ENCODE measurements at regions not wholly inside any gene's neighbourhood (a gene's known extent, or its start where the extent isn't known, plus 50 kb on each side); places are given as distances from the start of the nearest gene placed in this dataset.

GRCh38 chr6:125480571-125480970 is 178.8 kb upstream of the HDDC2 start:
- no peak overlapping the region for H2BK5ac ChIP-seq (ENCODE audit: low read depth, low read length, poor library complexity, severe bottlenecking)
- H3K27me3 ChIP-seq (ENCODE audit: control insufficient read depth, insufficient read depth, low read length) = no peaks in the 10 kb centered on the region
- H2AK5ac ChIP-seq (ENCODE audit: low read depth, low read length) = no peak overlapping the region
- dilution Hi-C loops (cut with HindIII; ENCODE audit: low sequenced_read_pairs, unreplicated experiment) = no loop called here
- H3K79me1 ChIP-seq (ENCODE audit: low read depth in 1 of 2, low read length in 2 of 2) = no peaks in the 10 kb centered on the region
- no peak overlapping the region for H3K14ac ChIP-seq (replicated peaks; ENCODE audit: low read depth, low read length)
- no peak overlapping the region for H2BK120ac ChIP-seq (ENCODE audit: low read depth, low read length)
- H3K27ac ChIP-seq (ENCODE audit: insufficient read depth, low read length) = no peak overlapping the region
- no peaks in the 10 kb centered on the region for H4K20me1 ChIP-seq (ENCODE audit: insufficient read depth, low read length)
- H3K18ac ChIP-seq (ENCODE audit: low read depth, low read length) = no peak overlapping the region
- TF ChIP-seq BHLHE40 (IDR thresholded peaks at IDR 0.05; ENCODE audit: low read depth, low read length) = no peak
- TF ChIP-seq MAFK (IDR thresholded peaks at IDR 0.05; ENCODE audit: low read depth, low read length) = no peak
- no peak for TF ChIP-seq CEBPB (IDR thresholded peaks at IDR 0.05; ENCODE audit: low read depth, low read length)
- H2AFZ ChIP-seq (replicated peaks; ENCODE audit: low read length, poor library complexity) = no peak overlapping the region
- WGBS, 2 experiments (ENCODE audit: extremely low coverage in 2 of 2, insufficient read length in 1 of 2) = no CpG with 5 or more reads among the region's 1 CpG
- no peak overlapping the region for H4K91ac ChIP-seq (ENCODE audit: insufficient read depth, low read depth, low read length)
- no peak overlapping the region for H2AK9ac ChIP-seq (replicated peaks; ENCODE audit: low read depth, low read length, poor library complexity)
- no peak overlapping the region for H2BK20ac ChIP-seq (ENCODE audit: low read depth, low read length)
- no peak overlapping the region for H3K4ac ChIP-seq (ENCODE audit: low read depth, low read length)
- H3K9ac ChIP-seq (ENCODE audit: low read depth, low read length) = no peak overlapping the region
- ChIA-PET CTCF (no interaction called here), POLR2A (ENCODE audit: unreplicated experiment) (interaction anchor here (0.5 kb wide), 2 partner anchors 24 to 32 kb away, joined by 3 to 4 read pairs; no protein-coding TSS in a partner anchor)
- H3K4me2 ChIP-seq (ENCODE audit: low read depth, low read length) = no peak overlapping the region
- ATAC-seq (ENCODE audit: low read depth) = no peak
- H3K56ac ChIP-seq (ENCODE audit: extremely low read depth, insufficient read depth, low read length) = no peak overlapping the region
- no peak overlapping the region for H3K4me3 ChIP-seq (ENCODE audit: insufficient read depth, low read depth, low read length)
- no peak for DNase-seq
- no peak overlapping the region for H3K23ac ChIP-seq (ENCODE audit: low read depth, low read length)
- no TSS peak for BruUV-seq (replicated peaks)
- H3K9me1 ChIP-seq (ENCODE audit: insufficient read depth, low read length) = no peaks in the 10 kb centered on the region
- no peak overlapping the region for H4K5ac ChIP-seq (ENCODE audit: low read depth, low read length)
- no peak overlapping the region for H4K8ac ChIP-seq (ENCODE audit: low read depth in 2 of 2, low read length in 2 of 2)
- no peak overlapping the region for H2BK15ac ChIP-seq (ENCODE audit: low read depth, low read length)
- in situ Hi-C loops (cut with MboI; ENCODE audit: low sequenced_read_pairs) = no loop called here
- H3K4me1 ChIP-seq (ENCODE audit: control insufficient read depth, insufficient read depth, low read length) = no peaks in the 10 kb centered on the region
- intact Hi-C loops (cut with micrococcal nuclease) = no loop called here
- no peaks in the 10 kb centered on the region for H3K9me3 ChIP-seq (ENCODE audit: control insufficient read depth, insufficient read depth, low read length)
- H3K36me3 ChIP-seq (ENCODE audit: control insufficient read depth, insufficient read depth, low read length) = no peaks in the 10 kb centered on the region
